HG02642 (cell line): ENCODE measurements at regions not wholly inside any gene's neighbourhood (a gene's known extent, or its start where the extent isn't known, plus 50 kb on each side); places are given as distances from the start of the nearest gene placed in this dataset.
"Not testable (repeated sequence)": the region's sequence is repeated elsewhere in the genome, so short reads cannot be mapped to it uniquely, and the experiment has no call there.

Experiments
- ATAC-seq: cut with Tn5 transposase; IDR thresholded peaks from one replicate; pipeline ENCODE4 v1.9.1; 2021; ENCODE audit warnings: mild to moderate bottlenecking; ENCODE audit not compliant: unreplicated experiment, poor library complexity

DNA sequence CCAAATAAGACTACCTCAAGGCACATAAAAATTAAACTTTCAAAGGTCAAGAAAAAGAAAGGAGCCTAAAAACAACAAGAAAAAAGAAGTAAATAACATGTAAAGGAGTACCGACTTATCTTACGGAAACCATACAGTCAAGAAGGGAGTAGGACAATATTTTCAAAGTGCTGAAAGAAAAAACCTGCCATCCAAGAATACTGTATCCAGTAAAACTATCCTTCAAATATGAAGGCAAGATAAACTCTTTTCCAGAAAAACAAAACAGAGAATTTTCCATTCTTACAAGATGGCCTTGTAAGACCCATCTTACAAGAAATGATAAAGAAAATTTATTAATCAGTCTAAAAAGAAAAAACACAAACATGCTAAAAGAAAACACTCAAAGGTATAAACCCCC lies 302.2 kb downstream of the LMBRD1 start:
- ATAC-seq = no peak

DNA sequence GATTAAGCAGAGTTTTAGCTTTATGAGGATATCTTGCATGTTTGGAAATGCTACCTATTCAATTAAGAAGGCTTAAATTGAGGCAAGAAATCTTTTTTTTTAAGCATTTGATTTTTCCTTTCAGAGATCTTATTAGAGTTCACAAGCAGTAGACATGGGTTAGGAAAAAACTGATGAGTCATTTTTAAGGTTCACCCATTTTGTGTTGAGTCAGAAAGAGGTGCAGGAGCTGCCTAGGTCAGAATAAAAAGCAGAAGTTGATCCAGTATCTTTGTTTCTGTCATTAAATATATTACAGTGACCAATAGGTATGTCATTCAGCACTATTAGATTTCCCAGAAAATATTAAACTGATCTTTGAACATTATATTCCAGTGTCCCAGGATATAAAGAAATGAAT lies 306.8 kb downstream of the LMBRD1 start:
- no peak for ATAC-seq

DNA sequence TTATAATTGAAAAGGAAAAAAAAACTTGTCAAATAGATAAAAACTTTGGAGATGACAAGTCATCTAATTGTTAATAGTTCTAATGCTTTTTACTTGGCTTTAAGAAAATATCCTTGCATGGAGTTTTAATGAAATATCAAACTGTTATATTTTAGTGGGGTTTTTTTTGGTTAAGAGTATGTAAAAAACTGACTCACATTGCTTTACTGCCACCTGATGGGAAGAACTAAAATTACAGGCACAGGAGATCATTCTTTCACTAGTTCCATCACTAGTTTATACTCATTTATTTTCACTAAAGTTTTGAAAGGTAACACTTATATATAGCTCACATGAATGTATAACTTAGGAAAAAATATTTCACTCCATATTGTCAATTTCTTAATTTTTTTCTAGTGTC lies 309.1 kb downstream of the LMBRD1 start:
- no peak for ATAC-seq

DNA sequence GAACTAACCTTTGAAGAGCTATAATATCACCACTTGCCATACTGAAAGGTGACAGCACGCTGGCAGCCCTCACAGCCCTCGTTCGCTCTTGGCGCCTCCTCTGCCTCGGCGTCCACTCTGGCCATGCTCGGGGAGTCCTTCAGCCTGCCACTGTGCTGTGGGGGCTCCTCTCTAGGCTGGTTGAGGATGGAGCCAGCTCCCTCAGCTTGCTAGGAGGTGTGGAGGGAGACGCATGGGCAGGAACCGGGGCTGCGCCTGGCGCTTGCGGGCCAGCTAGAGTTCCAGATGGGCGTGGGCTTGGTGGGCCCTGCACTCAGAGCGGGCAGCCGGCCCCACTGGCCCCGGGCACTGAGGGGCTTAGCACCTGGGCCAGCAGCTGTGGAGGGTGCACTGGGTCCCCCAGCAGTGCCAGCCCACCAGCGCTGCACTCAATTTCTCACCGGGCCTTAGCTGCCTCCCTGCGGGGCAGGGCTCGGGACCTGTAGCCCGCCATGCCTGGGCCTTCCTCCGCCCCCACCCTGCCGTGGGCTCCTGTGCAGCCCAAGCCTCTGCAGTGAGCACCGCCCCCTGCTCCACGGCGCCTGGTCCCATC lies 329.7 kb downstream of the LMBRD1 start:
- ATAC-seq = no peak

DNA sequence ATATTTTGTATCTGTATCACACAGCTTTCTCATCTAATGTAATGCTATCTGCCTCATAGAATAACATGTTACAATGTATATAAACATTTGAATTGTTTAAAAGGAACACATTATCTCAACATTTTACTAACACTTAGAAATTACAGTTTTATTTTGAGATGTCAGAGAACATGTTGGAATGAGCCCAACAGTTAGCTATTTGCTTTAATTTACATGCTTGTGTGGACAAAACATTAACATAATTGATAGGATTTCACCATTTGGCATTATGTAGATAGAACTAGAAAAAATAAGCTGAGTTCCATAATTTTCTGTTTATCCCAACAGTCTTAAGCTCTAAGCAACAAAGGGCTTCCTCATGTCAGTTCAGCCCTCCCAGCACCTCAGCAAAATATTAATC lies 330.9 kb downstream of the LMBRD1 start:
- no peak for ATAC-seq

DNA sequence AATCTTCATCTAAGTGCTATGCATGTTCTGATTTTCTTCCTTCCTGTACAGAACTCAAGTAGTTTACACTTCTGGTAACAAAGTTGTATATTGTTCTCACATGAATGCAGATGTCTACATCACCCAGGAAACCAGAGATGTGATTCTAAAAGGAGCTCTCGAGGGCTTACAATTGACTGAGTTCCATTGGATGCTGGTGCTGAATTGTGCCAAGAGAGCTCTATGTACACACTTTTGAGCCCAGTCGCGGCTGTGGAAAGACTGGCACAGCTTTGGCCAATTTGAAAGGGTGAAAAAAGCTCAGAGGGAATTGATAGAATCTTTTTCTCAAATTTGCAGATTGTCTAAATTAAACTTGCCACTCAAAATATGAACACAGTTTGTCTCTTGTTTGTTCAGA lies 340.7 kb downstream of the LMBRD1 start:
- ATAC-seq = no peak

DNA sequence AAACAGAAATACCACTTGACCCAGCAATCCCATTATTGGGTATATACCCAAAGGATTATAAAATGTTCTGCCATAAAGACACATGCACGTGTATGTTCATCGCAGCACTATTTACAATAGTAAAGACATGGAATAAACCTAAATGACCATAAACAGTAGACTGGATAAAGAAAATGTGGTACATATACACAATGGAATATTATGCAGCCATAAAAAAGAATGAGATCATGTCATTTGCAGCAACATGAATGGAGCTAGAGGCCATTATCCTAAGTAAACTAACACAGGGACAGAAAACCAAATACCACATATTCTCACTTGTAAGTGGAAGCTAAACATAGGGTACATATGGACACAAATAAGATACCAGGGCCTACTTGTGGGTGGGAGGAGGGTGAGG lies 342.2 kb downstream of the LMBRD1 start:
- ATAC-seq = not testable (repeated sequence)

DNA sequence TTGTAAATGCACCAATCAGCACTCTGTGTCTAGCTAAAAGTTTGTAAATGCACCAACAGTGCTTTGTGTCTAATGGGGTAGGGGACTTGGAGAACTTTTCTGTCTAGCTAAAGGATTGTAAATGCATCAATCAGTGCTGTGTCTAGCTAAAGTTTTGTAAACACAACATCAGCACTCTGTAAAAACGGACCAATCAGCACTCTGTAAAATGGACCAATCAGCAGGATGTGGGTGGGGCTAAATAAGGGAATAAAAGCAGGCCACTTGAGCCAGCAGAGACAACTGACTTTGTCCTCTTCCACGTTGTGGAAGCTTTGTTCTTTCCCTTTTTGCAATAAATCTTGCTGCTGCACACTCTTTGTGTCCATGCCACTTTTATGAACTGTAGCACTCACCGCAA lies 346.3 kb downstream of the LMBRD1 start:
- not testable (repeated sequence) for ATAC-seq

DNA sequence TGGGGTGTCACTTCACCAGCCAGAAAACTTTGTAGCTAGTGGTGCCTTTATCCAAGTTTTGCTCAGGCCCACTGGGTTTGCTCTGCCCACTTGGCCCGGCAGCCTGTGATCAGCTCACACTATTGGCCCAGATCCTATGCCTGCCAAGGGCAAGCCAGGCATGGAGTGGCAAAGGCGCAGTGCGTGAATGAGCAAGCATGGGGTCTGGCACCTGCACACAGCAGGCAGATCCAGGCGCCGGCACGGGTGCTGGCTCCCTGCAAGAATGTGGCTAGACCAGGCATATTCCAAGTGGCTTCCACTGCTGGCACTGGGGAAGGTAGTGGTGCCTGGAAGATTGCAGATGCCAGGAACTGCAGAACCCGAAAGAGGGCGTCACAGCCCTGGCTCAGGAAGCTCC lies 346.9 kb downstream of the LMBRD1 start:
- no peak for ATAC-seq
